ENCODE measurements at regions not wholly inside any gene's neighbourhood (a gene's known extent, or its start where the extent isn't known, plus 50 kb on each side); places are given as distances from the start of the nearest gene placed in this dataset.

- intact Hi-C loops (cut with DNase I) = no loop called here
- no peak for DNase-seq (ENCODE audit: low spot score in 2 of 2)
- Histone ChIP-seq H3K36me3 (no peaks in the 10 kb centered on the region), H3K27me3 (no peaks in the 10 kb centered on the region), H3K27ac (no peak overlapping the region), H3K4me1 (no peaks in the 10 kb centered on the region), H3K9me3 (no peaks in the 10 kb centered on the region), H3K4me3 (no peak overlapping the region)
- no peak for TF ChIP-seq CTCF (IDR thresholded peaks at IDR 0.05)
Observed at GRCh38 chr5:89246864-89247263, 363.9 kb upstream of the MEF2C start.

- no peak for TF ChIP-seq CTCF (IDR thresholded peaks at IDR 0.05)
- no peaks in the 10 kb centered on the region for H3K4me1 ChIP-seq
Observed at GRCh38 chr5:89246252-89246651, 363.3 kb upstream of the MEF2C start.

GRCh38 chr5:89243611-89244010, 360.6 kb upstream of the MEF2C start:
- no peak overlapping the region for H3K27ac ChIP-seq
- H3K9me3 ChIP-seq = no peaks in the 10 kb centered on the region
- DNase-seq (ENCODE audit: low spot score in 2 of 2) = no peak
- no peaks in the 10 kb centered on the region for H3K27me3 ChIP-seq
- H3K4me3 ChIP-seq = no peak overlapping the region
- intact Hi-C loops (cut with DNase I) = no loop called here
- H3K36me3 ChIP-seq = no peaks in the 10 kb centered on the region
- TF ChIP-seq CTCF (IDR thresholded peaks at IDR 0.05) = no peak
- no peaks in the 10 kb centered on the region for H3K4me1 ChIP-seq

More at GRCh38 chr5:89246252-89246651, 363.3 kb upstream of the MEF2C start:
- DNase-seq (ENCODE audit: low spot score in 2 of 2) = no peak
- Histone ChIP-seq H3K36me3 (no peaks in the 10 kb centered on the region), H3K4me3 (no peak overlapping the region), H3K27me3 (no peaks in the 10 kb centered on the region), H3K27ac (no peak overlapping the region), H3K9me3 (no peaks in the 10 kb centered on the region)
- intact Hi-C loops (cut with DNase I) = no loop called here

- no peak overlapping the region for H3K4me3 ChIP-seq
- intact Hi-C loops (cut with DNase I) = no loop called here
- H3K4me1 ChIP-seq = peaks cover 0 to 4% of the 10 kb centered on the region in 2 donors
- no peaks in the 10 kb centered on the region for H3K9me3 ChIP-seq
- H3K27ac ChIP-seq = no peak overlapping the region
- H3K27me3 ChIP-seq = no peaks in the 10 kb centered on the region
- no peak for TF ChIP-seq CTCF (IDR thresholded peaks at IDR 0.05)
- DNase-seq (ENCODE audit: low spot score in 2 of 2) = no peak
- H3K36me3 ChIP-seq = no peaks in the 10 kb centered on the region
Observed at GRCh38 chr5:89241186-89241585, 358.2 kb upstream of the MEF2C start.

GRCh38 chr5:89236900-89237299, 353.9 kb upstream of the MEF2C start:
- no peak overlapping the region for H3K4me3 ChIP-seq
- peaks cover 0 to 4% of the 10 kb centered on the region in 2 donors for H3K4me1 ChIP-seq
- no peaks in the 10 kb centered on the region for H3K27me3 ChIP-seq
- intact Hi-C loops (cut with DNase I) = no loop called here
- no peaks in the 10 kb centered on the region for H3K36me3 ChIP-seq
- no peak for TF ChIP-seq CTCF (IDR thresholded peaks at IDR 0.05)
- H3K9me3 ChIP-seq = no peaks in the 10 kb centered on the region
- DNase-seq (ENCODE audit: low spot score in 2 of 2) = no peak
- H3K27ac ChIP-seq = no peak overlapping the region

GRCh38 chr5:89233462-89233861, 350.5 kb upstream of the MEF2C start:
- no peak for DNase-seq (ENCODE audit: low spot score in 2 of 2)
- peaks cover 0 to 4% of the 10 kb centered on the region in 2 donors for H3K4me1 ChIP-seq
- H3K9me3 ChIP-seq = no peaks in the 10 kb centered on the region
- H3K36me3 ChIP-seq = no peaks in the 10 kb centered on the region
- TF ChIP-seq CTCF (IDR thresholded peaks at IDR 0.05) = no peak
- H3K4me3 ChIP-seq = no peak overlapping the region
- H3K27ac ChIP-seq = no peak overlapping the region
- intact Hi-C loops (cut with DNase I) = no loop called here
- no peaks in the 10 kb centered on the region for H3K27me3 ChIP-seq
